ENCODE measurements at regions not wholly inside any gene's neighbourhood (a gene's known extent, or its start where the extent isn't known, plus 50 kb on each side); places are given as distances from the start of the nearest gene placed in this dataset.

- TF ChIP-seq POLR2AphosphoS5 (IDR thresholded peaks at IDR 0.05) (no peak), EP300 (IDR thresholded peaks at IDR 0.05) (no peak), POLR2A (IDR thresholded peaks at IDR 0.05) (no peak), CTCF (IDR thresholded peaks at IDR 0.05) (no peak)
- no peaks in the 10 kb centered on the region for H3K9me3 ChIP-seq
- intact Hi-C loops (cut with DNase I): no loop called here
- no peaks in the 10 kb centered on the region for H3K27me3 ChIP-seq
- 72 to 80% methylated on average over 1 of the region's 1 CpG for WGBS, 2 donors
- H3K4me3 ChIP-seq: no peak overlapping the region
- H3K4me1 ChIP-seq: no peaks in the 10 kb centered on the region
- H3K36me3 ChIP-seq: no peaks in the 10 kb centered on the region
- DNase-seq: no peak
- H3K27ac ChIP-seq: no peak overlapping the region
These were observed 608.9 kb upstream of the ID2 start for GRCh38 chr2:8072907-8073306.

GRCh38 chr2:8073916-8074315, 607.9 kb upstream of the ID2 start:
- no peaks in the 10 kb centered on the region for H3K36me3 ChIP-seq
- no peak overlapping the region for H3K27ac ChIP-seq
- H3K27me3 ChIP-seq: no peaks in the 10 kb centered on the region
- no peak overlapping the region for H3K4me3 ChIP-seq
- no peaks in the 10 kb centered on the region for H3K9me3 ChIP-seq
- TF ChIP-seq POLR2AphosphoS5 (IDR thresholded peaks at IDR 0.05) (no peak), POLR2A (IDR thresholded peaks at IDR 0.05) (no peak), EP300 (IDR thresholded peaks at IDR 0.05) (no peak), CTCF (IDR thresholded peaks at IDR 0.05) (no peak)
- WGBS, 2 donors: 93% methylated on average over 7 of the region's 7 CpGs
- no peak for DNase-seq
- H3K4me1 ChIP-seq: no peaks in the 10 kb centered on the region
- intact Hi-C loops (cut with DNase I): no loop called here

- Histone ChIP-seq H3K27me3 (no peaks in the 10 kb centered on the region), H3K9me3 (no peaks in the 10 kb centered on the region), H3K4me1 (no peaks in the 10 kb centered on the region), H3K36me3 (no peaks in the 10 kb centered on the region), H3K4me3 (no peak overlapping the region), H3K27ac (no peak overlapping the region)
- intact Hi-C loops (cut with DNase I): no loop called here
- 73% methylated on average over 6 of the region's 6 CpGs for WGBS, 2 donors
- TF ChIP-seq POLR2AphosphoS5 (IDR thresholded peaks at IDR 0.05) (no peak), CTCF (IDR thresholded peaks at IDR 0.05) (no peak), POLR2A (IDR thresholded peaks at IDR 0.05) (no peak), EP300 (IDR thresholded peaks at IDR 0.05) (no peak)
- DNase-seq: no peak
These were observed 605.2 kb upstream of the ID2 start for GRCh38 chr2:8076448-8077342.

- H3K36me3 ChIP-seq: no peaks in the 10 kb centered on the region
- no peaks in the 10 kb centered on the region for H3K9me3 ChIP-seq
- no peak for TF ChIP-seq POLR2A (IDR thresholded peaks at IDR 0.05)
- no peak for TF ChIP-seq POLR2AphosphoS5 (IDR thresholded peaks at IDR 0.05)
- no peak for TF ChIP-seq CTCF (IDR thresholded peaks at IDR 0.05)
- TF ChIP-seq EP300 (IDR thresholded peaks at IDR 0.05): no peak
- intact Hi-C loops (cut with DNase I): no loop called here
- H3K4me3 ChIP-seq: no peak overlapping the region
- DNase-seq: no peak
- no peak overlapping the region for H3K27ac ChIP-seq
- WGBS, 2 donors: 95 to 96% methylated on average over 2 of the region's 2 CpGs
- H3K27me3 ChIP-seq: no peaks in the 10 kb centered on the region
- no peaks in the 10 kb centered on the region for H3K4me1 ChIP-seq
These were observed 603.2 kb upstream of the ID2 start for GRCh38 chr2:8078705-8079104.

GRCh38 chr2:8080063-8080462, 601.8 kb upstream of the ID2 start:
- no peaks in the 10 kb centered on the region for H3K27me3 ChIP-seq
- intact Hi-C loops (cut with DNase I): no loop called here
- no peaks in the 10 kb centered on the region for H3K9me3 ChIP-seq
- no peaks in the 10 kb centered on the region for H3K36me3 ChIP-seq
- no peak overlapping the region for H3K4me3 ChIP-seq
- no peaks in the 10 kb centered on the region for H3K4me1 ChIP-seq
- no peak for DNase-seq
- TF ChIP-seq POLR2A (IDR thresholded peaks at IDR 0.05) (no peak), POLR2AphosphoS5 (IDR thresholded peaks at IDR 0.05) (no peak), EP300 (IDR thresholded peaks at IDR 0.05) (no peak), CTCF (IDR thresholded peaks at IDR 0.05) (no peak)
- no peak overlapping the region for H3K27ac ChIP-seq
